OCI-LY7 (cell line): ENCODE measurements at regions not wholly inside any gene's neighbourhood (a gene's known extent, or its start where the extent isn't known, plus 50 kb on each side); places are given as distances from the start of the nearest gene placed in this dataset.

ENCODE experiments used
- BruUV-seq: library from RNA; stranded (reverse); fragments of 400-500 nt; replicated peaks from 2 replicates; lab custom pipeline; 2021; lab: Mats Ljungman, UMichigan
- CTCF ChIA-PET: fragments of 300-600 bp; sonication (Branson Sonifier 250); formaldehyde crosslinking; loops from one replicate; lab custom pipeline; 2022; ENCODE audit warnings: antibody characterized with exemption; ENCODE audit not compliant: unreplicated experiment; lab: Charles Lee
- POLR2A ChIA-PET: fragments of 300-600 bp; sonication (Branson Sonifier 250); formaldehyde crosslinking; loops from one replicate; lab custom pipeline; 2022; ENCODE audit warnings: antibody characterized with exemption; lab: Charles Lee
- DNase-seq: peaks from one replicate; pipeline ENCODE4 v3.0.0-alpha.2; 2015; ENCODE audit warnings: low spot score
- H2AFZ ChIP-seq: fragments of 200-600 bp; sonication (generic), shearing (Covaris generic); 2 replicates; pipeline ENCODE4 v1.6.1; 2014; ENCODE audit warnings: mild to moderate bottlenecking, antibody characterized with exemption, low read length, moderate library complexity
- H3K27ac ChIP-seq: fragments of 200-600 bp; sonication (generic); 2 replicates; pipeline ENCODE4 v1.5.1; 2014; ENCODE audit warnings: mixed run types, low read depth, mild to moderate bottlenecking, moderate library complexity, low read length, inconsistent platforms; ENCODE audit not compliant: poor library complexity, severe bottlenecking
- H3K36me3 ChIP-seq: fragments of 200-600 bp; sonication (generic); 2 replicates; pipeline ENCODE4 v1.6.1; 2014; ENCODE audit warnings: mild to moderate bottlenecking, antibody characterized with exemption, low read length, moderate library complexity, mixed read lengths; ENCODE audit not compliant: insufficient read depth
- H3K4me1 ChIP-seq: fragments of 200-600 bp; sonication (generic); 2 replicates; pipeline ENCODE4 v1.5.1; 2014; ENCODE audit warnings: mild to moderate bottlenecking, low read length; ENCODE audit not compliant: insufficient read depth, poor library complexity, severe bottlenecking
- H3K4me2 ChIP-seq: fragments of 200-600 bp; sonication (generic); 2 replicates; pipeline ENCODE4 v1.6.1; 2014; ENCODE audit warnings: mild to moderate bottlenecking, low read length
- H3K4me3 ChIP-seq: fragments of 200-600 bp; sonication (generic); 2 replicates; pipeline ENCODE4 v1.5.1; 2014; ENCODE audit warnings: mild to moderate bottlenecking, low read depth, low read length; ENCODE audit not compliant: poor library complexity, severe bottlenecking
- H3K79me2 ChIP-seq: fragments of 200-600 bp; sonication (generic); 2 replicates; pipeline ENCODE4 v1.6.1; 2016; ENCODE audit warnings: low read depth, mild to moderate bottlenecking, low read length, moderate library complexity, mixed read lengths; ENCODE audit not compliant: insufficient read depth
- H3K9me2 ChIP-seq: fragments of 200-600 bp; sonication (generic); 2 replicates; pipeline ENCODE4 v1.6.1; 2016; ENCODE audit warnings: mild to moderate bottlenecking, low read length, mixed read lengths; ENCODE audit not compliant: insufficient read depth
- H3K9me3 ChIP-seq: fragments of 200-600 bp; sonication (generic); 2 replicates; pipeline ENCODE4 v1.6.1; 2014; ENCODE audit warnings: mild to moderate bottlenecking, mixed run types, low read length, mixed read lengths
- H4K20me1 ChIP-seq: fragments of 200-600 bp; sonication (generic); 2 replicates; pipeline ENCODE4 v1.6.1; 2014; ENCODE audit warnings: mild to moderate bottlenecking, antibody characterized with exemption, low read length, moderate library complexity, mixed read lengths; ENCODE audit not compliant: insufficient read depth
- EZH2phosphoT487 ChIP-seq: fragments of 200-600 bp; sonication (generic); IDR thresholded peaks from 2 replicates; pipeline ENCODE4 v1.6.1; 2018; ENCODE audit warnings: low read depth, borderline replicate concordance, mild to moderate bottlenecking, mixed run types, antibody characterized with exemption, low read length, moderate library complexity, mixed read lengths
- intact Hi-C: fragments of 100-400 bp; cut with micrococcal nuclease; formaldehyde crosslinking; loops from one replicate; pipeline ENCODE4 v1.10.0; 2022; ENCODE audit not compliant: unreplicated experiment
- TF ChIP-seq, protein P1 (sequence below): fragments of 200-600 bp; sonication (generic); conservative IDR thresholded peaks from 2 replicates; pipeline ENCODE4 v1.5.1; 2014; ENCODE audit warnings: mild to moderate bottlenecking, antibody characterized with exemption, low read length, moderate library complexity, mixed read lengths

DNA sequence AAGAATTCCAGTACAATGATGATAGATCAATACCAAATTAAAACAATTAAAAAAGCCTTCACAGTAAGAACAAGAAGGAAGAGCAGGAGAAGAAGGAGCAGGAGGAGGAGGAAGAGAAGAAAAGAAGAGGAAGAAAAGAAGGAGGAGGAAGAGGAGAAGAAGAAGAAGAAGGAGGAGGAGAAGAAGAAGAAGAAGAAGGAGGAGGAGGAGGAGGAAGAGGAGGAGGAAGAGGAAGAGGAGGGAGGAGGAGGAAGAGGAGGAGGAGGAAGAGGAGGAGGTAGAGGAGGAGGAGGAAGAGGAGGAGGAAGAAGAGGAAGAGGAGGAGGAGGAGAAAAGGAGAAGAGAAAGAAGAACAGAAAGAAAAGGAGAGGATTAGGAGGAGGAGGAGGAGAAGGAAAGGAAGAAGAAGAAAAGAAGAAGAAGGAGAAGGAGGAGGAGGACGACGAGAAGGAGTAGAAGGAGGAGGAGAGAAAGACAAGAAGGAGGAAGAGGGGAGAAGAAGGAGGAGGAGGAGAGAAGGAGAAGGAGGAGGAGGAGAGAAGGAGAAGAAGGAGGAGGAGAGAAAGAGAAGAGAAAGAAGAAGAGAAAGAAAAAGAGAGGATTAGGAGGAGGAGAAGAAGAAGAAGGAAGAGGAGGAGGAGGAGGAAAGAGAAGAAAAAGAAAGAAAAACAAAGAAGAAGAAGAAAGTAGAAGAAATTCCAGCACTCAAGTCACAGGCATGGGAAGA is 68.5 kb upstream of the GRIK3 start:
- no peak overlapping the region for H3K4me3 ChIP-seq
- no peak overlapping the region for H3K27ac ChIP-seq
- H3K79me2 ChIP-seq = no peaks in the 10 kb centered on the region
- H3K9me2 ChIP-seq = no peaks in the 10 kb centered on the region
- no peak overlapping the region for H3K4me2 ChIP-seq
- ChIA-PET CTCF (no interaction called here), POLR2A (no interaction called here)
- no peak overlapping the region for H2AFZ ChIP-seq
- no peaks in the 10 kb centered on the region for H3K9me3 ChIP-seq
- no peaks in the 10 kb centered on the region for H3K36me3 ChIP-seq
- no peak for DNase-seq
- no peaks in the 10 kb centered on the region for H4K20me1 ChIP-seq
- H3K4me1 ChIP-seq = no peaks in the 10 kb centered on the region
- no TSS peak for BruUV-seq
- intact Hi-C loops = no loop called here
- no peak for TF ChIP-seq EZH2phosphoT487

DNA sequence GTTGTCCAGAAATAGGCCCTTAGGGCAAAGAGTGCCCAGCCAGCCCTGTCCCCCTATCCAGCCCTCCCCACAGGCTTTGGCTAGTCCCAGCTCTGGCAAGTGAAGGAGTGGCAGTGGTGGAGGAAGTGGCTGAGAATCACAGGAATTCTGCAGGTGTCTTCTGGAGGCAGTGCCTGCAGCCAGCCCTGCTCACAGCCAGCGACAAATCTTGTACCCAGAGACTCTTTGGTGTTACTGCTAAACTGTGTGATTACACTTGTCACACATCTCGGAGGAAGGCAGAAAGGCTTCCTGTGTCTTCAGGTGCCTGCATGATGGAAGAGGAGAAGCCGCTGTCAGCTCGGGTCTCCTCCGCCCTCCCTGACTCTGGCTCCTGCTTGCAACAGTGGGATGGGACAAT is 71.6 kb upstream of the GRIK3 start:
- intact Hi-C loops = no loop called here
- no peaks in the 10 kb centered on the region for H3K9me2 ChIP-seq

DNA sequence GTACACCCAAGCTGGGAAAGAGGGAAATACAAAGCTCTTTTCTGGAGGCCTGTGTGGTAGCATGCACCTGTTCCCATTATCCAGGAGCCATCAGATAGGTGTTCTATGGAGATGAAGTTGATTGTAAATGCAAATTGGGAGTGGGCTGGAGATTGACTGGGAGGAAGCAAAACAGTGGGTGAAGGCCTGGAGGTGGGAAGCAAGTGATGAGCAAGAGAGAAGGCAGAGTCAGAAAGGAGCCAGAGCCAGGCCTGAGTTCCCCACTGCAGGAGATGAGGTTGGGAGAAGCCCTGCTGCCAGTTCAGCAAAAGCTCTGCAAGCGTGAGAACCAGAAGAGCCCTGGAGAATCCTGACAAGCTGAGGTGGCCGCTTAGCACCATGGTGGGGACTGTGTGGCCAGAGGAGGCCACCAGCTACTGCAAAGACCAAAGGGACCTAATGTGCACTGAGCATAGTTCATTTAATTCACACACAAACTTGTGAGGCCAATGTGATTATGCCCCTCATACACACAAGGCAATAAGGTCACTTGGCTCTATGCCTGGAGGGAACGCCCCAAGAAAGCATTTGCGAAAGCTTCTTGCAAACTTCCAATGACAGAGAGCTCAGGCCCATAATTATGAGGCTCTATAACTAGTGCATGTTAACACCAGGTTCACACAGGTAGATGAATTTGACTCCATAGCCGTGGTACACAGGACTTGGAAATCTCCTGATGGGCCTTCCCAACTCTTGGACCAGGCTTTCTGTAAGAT is 73.0 kb upstream of the GRIK3 start:
- CTCF ChIA-PET = interaction anchor here (0.6 kb wide), 1 partner anchor 40 kb away, joined by 3 read pairs; no protein-coding TSS in a partner anchor
- no peaks in the 10 kb centered on the region for H4K20me1 ChIP-seq
- no TSS peak for BruUV-seq
- H3K79me2 ChIP-seq = no peaks in the 10 kb centered on the region
- H3K9me2 ChIP-seq = no peaks in the 10 kb centered on the region
- intact Hi-C loops = no loop called here
- no peak overlapping the region for H3K27ac ChIP-seq
- TF ChIP-seq, protein P1, sequence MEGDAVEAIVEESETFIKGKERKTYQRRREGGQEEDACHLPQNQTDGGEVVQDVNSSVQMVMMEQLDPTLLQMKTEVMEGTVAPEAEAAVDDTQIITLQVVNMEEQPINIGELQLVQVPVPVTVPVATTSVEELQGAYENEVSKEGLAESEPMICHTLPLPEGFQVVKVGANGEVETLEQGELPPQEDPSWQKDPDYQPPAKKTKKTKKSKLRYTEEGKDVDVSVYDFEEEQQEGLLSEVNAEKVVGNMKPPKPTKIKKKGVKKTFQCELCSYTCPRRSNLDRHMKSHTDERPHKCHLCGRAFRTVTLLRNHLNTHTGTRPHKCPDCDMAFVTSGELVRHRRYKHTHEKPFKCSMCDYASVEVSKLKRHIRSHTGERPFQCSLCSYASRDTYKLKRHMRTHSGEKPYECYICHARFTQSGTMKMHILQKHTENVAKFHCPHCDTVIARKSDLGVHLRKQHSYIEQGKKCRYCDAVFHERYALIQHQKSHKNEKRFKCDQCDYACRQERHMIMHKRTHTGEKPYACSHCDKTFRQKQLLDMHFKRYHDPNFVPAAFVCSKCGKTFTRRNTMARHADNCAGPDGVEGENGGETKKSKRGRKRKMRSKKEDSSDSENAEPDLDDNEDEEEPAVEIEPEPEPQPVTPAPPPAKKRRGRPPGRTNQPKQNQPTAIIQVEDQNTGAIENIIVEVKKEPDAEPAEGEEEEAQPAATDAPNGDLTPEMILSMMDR = no peak
- no peak for TF ChIP-seq EZH2phosphoT487
- no peaks in the 10 kb centered on the region for H3K9me3 ChIP-seq
- no peak overlapping the region for H3K4me2 ChIP-seq
- POLR2A ChIA-PET = interaction anchor here (1.5 kb wide), 1 partner anchor 19 kb away, joined by 9 read pairs; no protein-coding TSS in a partner anchor
- no peak overlapping the region for H2AFZ ChIP-seq
- DNase-seq = no peak
- H3K36me3 ChIP-seq = no peaks in the 10 kb centered on the region
- no peak overlapping the region for H3K4me3 ChIP-seq
- no peaks in the 10 kb centered on the region for H3K4me1 ChIP-seq

More for the DNA sequence above, 71.6 kb upstream of the GRIK3 start:
- H3K4me1 ChIP-seq = no peaks in the 10 kb centered on the region
- no peak for DNase-seq
- no peaks in the 10 kb centered on the region for H3K9me3 ChIP-seq
- H3K36me3 ChIP-seq = no peaks in the 10 kb centered on the region
- H3K4me2 ChIP-seq = no peak overlapping the region
- POLR2A ChIA-PET = no interaction called here
- no peaks in the 10 kb centered on the region for H4K20me1 ChIP-seq
- H2AFZ ChIP-seq = no peak overlapping the region
- BruUV-seq = no TSS peak
- no peak overlapping the region for H3K4me3 ChIP-seq
- no peak for TF ChIP-seq EZH2phosphoT487
- TF ChIP-seq, protein P1 = no peak
- CTCF ChIA-PET = no interaction called here
- H3K27ac ChIP-seq = no peak overlapping the region
- no peaks in the 10 kb centered on the region for H3K79me2 ChIP-seq
